ENCODE measurements at regions not wholly inside any gene's neighbourhood (a gene's known extent, or its start where the extent isn't known, plus 50 kb on each side); places are given as distances from the start of the nearest gene placed in this dataset.

DNA sequence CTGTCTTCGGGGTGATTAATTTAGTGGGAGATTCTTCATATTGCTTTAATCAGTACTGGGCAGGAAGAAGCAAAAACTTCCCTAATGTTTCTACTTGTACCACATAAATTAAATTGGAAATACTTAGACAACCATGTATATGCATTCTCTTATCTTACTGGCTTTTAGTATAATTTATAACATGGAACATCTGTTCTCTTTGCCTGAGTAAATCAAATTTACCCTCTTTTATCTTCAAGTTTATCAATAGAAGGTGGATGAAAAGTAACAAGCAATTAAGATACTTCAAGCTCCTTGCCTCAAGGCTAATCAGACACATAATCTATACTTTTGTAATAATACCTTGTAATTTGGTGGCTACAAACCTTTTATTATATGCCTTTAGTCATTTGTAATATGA, 274.4 kb upstream of the ARX start:
- no peak for DNase-seq (ENCODE audit: low spot score)
- Mint-ChIP-seq H3K27ac (no peak overlapping the region), H3K9me3 (no peaks in the 10 kb centered on the region), H3K4me1 (ENCODE audit: low read depth) (no peaks in the 10 kb centered on the region), H3K36me3 (ENCODE audit: low read depth) (no peaks in the 10 kb centered on the region), H3K4me3 (no peak overlapping the region), H3K27me3 (ENCODE audit: low read depth) (no peaks in the 10 kb centered on the region)

GRCh38 chrX:25288676-25289075, 272.9 kb upstream of the ARX start:
- Mint-ChIP-seq H3K27me3 (ENCODE audit: low read depth) (no peaks in the 10 kb centered on the region), H3K9me3 (no peaks in the 10 kb centered on the region), H3K27ac (no peak overlapping the region), H3K4me1 (ENCODE audit: low read depth) (no peaks in the 10 kb centered on the region), H3K4me3 (no peak overlapping the region), H3K36me3 (ENCODE audit: low read depth) (no peaks in the 10 kb centered on the region)
- DNase-seq (ENCODE audit: low spot score) = no peak

GRCh38 chrX:25287521-25287920, 271.8 kb upstream of the ARX start:
- H3K9me3 Mint-ChIP-seq = no peaks in the 10 kb centered on the region
- no peak for DNase-seq (ENCODE audit: low spot score)
- no peaks in the 10 kb centered on the region for H3K27me3 Mint-ChIP-seq (ENCODE audit: low read depth)
- H3K4me1 Mint-ChIP-seq (ENCODE audit: low read depth) = no peaks in the 10 kb centered on the region
- no peak overlapping the region for H3K4me3 Mint-ChIP-seq
- H3K36me3 Mint-ChIP-seq (ENCODE audit: low read depth) = no peaks in the 10 kb centered on the region
- H3K27ac Mint-ChIP-seq = no peak overlapping the region

- no peaks in the 10 kb centered on the region for H3K4me1 Mint-ChIP-seq (ENCODE audit: low read depth)
- no peak for DNase-seq (ENCODE audit: low spot score)
- H3K9me3 Mint-ChIP-seq = no peaks in the 10 kb centered on the region
- no peaks in the 10 kb centered on the region for H3K27me3 Mint-ChIP-seq (ENCODE audit: low read depth)
- H3K27ac Mint-ChIP-seq = no peak overlapping the region
- H3K4me3 Mint-ChIP-seq = no peak overlapping the region
- no peaks in the 10 kb centered on the region for H3K36me3 Mint-ChIP-seq (ENCODE audit: low read depth)
These were observed 269.8 kb upstream of the ARX start for GRCh38 chrX:25285598-25285997.

- Mint-ChIP-seq H3K4me3 (no peak overlapping the region), H3K27me3 (ENCODE audit: low read depth) (no peaks in the 10 kb centered on the region), H3K9me3 (no peaks in the 10 kb centered on the region), H3K4me1 (ENCODE audit: low read depth) (no peaks in the 10 kb centered on the region), H3K27ac (no peak overlapping the region), H3K36me3 (ENCODE audit: low read depth) (no peaks in the 10 kb centered on the region)
- no peak for DNase-seq (ENCODE audit: low spot score)
These were observed 263.7 kb upstream of the ARX start for GRCh38 chrX:25279510-25279909.

DNA sequence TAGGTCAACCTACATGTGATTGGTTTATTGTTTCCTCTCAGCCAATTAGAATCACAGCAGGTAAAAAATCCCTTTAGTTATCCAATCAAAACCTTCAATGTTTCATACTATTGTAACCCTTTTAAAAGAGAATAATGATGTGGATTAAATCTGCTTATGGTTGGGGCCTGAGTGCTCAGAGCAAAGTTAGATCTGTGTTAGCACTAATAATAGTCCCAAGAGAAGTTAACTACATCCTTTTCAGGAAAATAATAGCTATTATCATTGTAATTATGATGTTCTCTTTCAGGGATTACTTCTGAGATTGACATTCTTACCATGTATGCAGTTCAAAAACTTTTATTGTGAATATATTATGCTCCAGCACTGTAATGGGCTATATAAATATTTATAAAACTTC, 262.6 kb upstream of the ARX start:
- H3K27ac Mint-ChIP-seq = no peak overlapping the region
- no peak for DNase-seq (ENCODE audit: low spot score)
- H3K27me3 Mint-ChIP-seq (ENCODE audit: low read depth) = no peaks in the 10 kb centered on the region
- H3K36me3 Mint-ChIP-seq (ENCODE audit: low read depth) = no peaks in the 10 kb centered on the region
- no peak overlapping the region for H3K4me3 Mint-ChIP-seq
- H3K9me3 Mint-ChIP-seq = no peaks in the 10 kb centered on the region
- H3K4me1 Mint-ChIP-seq (ENCODE audit: low read depth) = no peaks in the 10 kb centered on the region

GRCh38 chrX:25277574-25277973, 261.8 kb upstream of the ARX start:
- Mint-ChIP-seq H3K27ac (no peak overlapping the region), H3K4me3 (no peak overlapping the region)
- DNase-seq (ENCODE audit: low spot score) = no peak

GRCh38 chrX:25275159-25275558, 259.4 kb upstream of the ARX start:
- Mint-ChIP-seq H3K27ac (no peak overlapping the region), H3K36me3 (ENCODE audit: low read depth) (no peaks in the 10 kb centered on the region), H3K9me3 (no peaks in the 10 kb centered on the region), H3K27me3 (ENCODE audit: low read depth) (no peaks in the 10 kb centered on the region), H3K4me3 (no peak overlapping the region), H3K4me1 (ENCODE audit: low read depth) (no peaks in the 10 kb centered on the region)
- no peak for DNase-seq (ENCODE audit: low spot score)

More at GRCh38 chrX:25277574-25277973, 261.8 kb upstream of the ARX start:
- H3K36me3 Mint-ChIP-seq (ENCODE audit: low read depth) = no peaks in the 10 kb centered on the region
- H3K4me1 Mint-ChIP-seq (ENCODE audit: low read depth) = no peaks in the 10 kb centered on the region
- H3K27me3 Mint-ChIP-seq (ENCODE audit: low read depth) = no peaks in the 10 kb centered on the region
- H3K9me3 Mint-ChIP-seq = no peaks in the 10 kb centered on the region

GRCh38 chrX:25241461-25241860, 225.7 kb upstream of the ARX start:
- Mint-ChIP-seq H3K4me1 (ENCODE audit: low read depth) (no peaks in the 10 kb centered on the region), H3K36me3 (ENCODE audit: low read depth) (no peaks in the 10 kb centered on the region)
- DNase-seq (ENCODE audit: low spot score) = no peak

DNA sequence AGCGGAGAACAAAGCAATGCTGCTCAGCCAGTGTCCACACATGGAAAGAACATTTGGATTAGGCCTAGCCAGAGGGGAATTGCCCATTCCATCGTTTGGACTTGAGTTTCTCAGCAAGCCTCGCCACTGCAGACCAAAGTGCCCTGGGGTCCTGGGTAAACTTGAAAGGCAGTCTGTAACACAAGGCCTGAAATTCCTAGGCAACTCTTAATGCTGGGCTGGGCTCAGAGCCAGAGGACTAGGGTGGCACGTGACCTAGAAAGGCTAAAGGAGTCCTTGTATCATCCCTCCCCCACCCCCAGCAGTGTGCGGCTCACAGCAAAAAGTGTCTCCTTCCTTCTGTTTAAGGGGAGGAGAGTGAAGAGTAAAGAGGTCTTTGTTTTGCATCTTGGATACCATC, 210.4 kb upstream of the ARX start:
- H3K36me3 Mint-ChIP-seq (ENCODE audit: low read depth) = no peaks in the 10 kb centered on the region
- no peaks in the 10 kb centered on the region for H3K27me3 Mint-ChIP-seq (ENCODE audit: low read depth)
- no peaks in the 10 kb centered on the region for H3K4me1 Mint-ChIP-seq (ENCODE audit: low read depth)
- H3K27ac Mint-ChIP-seq = no peak overlapping the region
- no peak overlapping the region for H3K4me3 Mint-ChIP-seq
- no peaks in the 10 kb centered on the region for H3K9me3 Mint-ChIP-seq
- no peak for DNase-seq (ENCODE audit: low spot score)

More at GRCh38 chrX:25241461-25241860, 225.7 kb upstream of the ARX start:
- Mint-ChIP-seq H3K4me3 (no peak overlapping the region), H3K9me3 (no peaks in the 10 kb centered on the region), H3K27ac (no peak overlapping the region), H3K27me3 (ENCODE audit: low read depth) (no peaks in the 10 kb centered on the region)

GRCh38 chrX:25219480-25219879, 203.7 kb upstream of the ARX start:
- Mint-ChIP-seq H3K27me3 (ENCODE audit: low read depth) (no peaks in the 10 kb centered on the region), H3K36me3 (ENCODE audit: low read depth) (no peaks in the 10 kb centered on the region), H3K4me3 (no peak overlapping the region), H3K9me3 (no peaks in the 10 kb centered on the region), H3K27ac (no peak overlapping the region), H3K4me1 (ENCODE audit: low read depth) (no peaks in the 10 kb centered on the region)
- DNase-seq (ENCODE audit: low spot score) = no peak

DNA sequence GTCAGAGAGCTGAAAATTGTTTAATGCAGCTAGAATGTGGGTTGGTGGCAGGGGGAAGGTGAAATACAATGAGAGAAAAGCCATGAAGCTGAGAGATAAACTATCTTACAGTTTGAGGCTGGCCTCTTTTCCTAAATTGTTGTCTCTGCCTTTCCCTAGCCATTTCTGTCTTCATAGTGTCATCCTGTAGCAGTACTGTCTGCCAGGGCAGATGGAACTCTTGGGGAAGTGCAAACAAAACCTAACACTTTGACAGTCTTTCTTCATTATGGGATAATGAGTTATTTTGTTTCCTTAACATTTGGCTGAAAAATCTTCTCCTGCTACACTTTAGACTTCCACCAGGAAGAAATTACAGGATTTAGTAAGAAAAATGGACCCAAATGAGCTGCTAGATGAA, 197.8 kb upstream of the ARX start:
- no peak for DNase-seq (ENCODE audit: low spot score)
- Mint-ChIP-seq H3K4me1 (ENCODE audit: low read depth) (no peaks in the 10 kb centered on the region), H3K36me3 (ENCODE audit: low read depth) (no peaks in the 10 kb centered on the region), H3K9me3 (no peaks in the 10 kb centered on the region), H3K4me3 (no peak overlapping the region), H3K27ac (no peak overlapping the region), H3K27me3 (ENCODE audit: low read depth) (no peaks in the 10 kb centered on the region)

- H3K4me3 Mint-ChIP-seq = no peak overlapping the region
- H3K27ac Mint-ChIP-seq = no peak overlapping the region
- no peaks in the 10 kb centered on the region for H3K27me3 Mint-ChIP-seq (ENCODE audit: low read depth)
- H3K4me1 Mint-ChIP-seq (ENCODE audit: low read depth) = no peaks in the 10 kb centered on the region
- H3K9me3 Mint-ChIP-seq = no peaks in the 10 kb centered on the region
- H3K36me3 Mint-ChIP-seq (ENCODE audit: low read depth) = no peaks in the 10 kb centered on the region
- no peak for DNase-seq (ENCODE audit: low spot score)
These were observed 192.2 kb upstream of the ARX start for GRCh38 chrX:25207803-25208475.

- Mint-ChIP-seq H3K27ac (no peak overlapping the region), H3K4me1 (ENCODE audit: low read depth) (no peaks in the 10 kb centered on the region), H3K27me3 (ENCODE audit: low read depth) (no peaks in the 10 kb centered on the region), H3K9me3 (no peaks in the 10 kb centered on the region), H3K36me3 (ENCODE audit: low read depth) (no peaks in the 10 kb centered on the region), H3K4me3 (no peak overlapping the region)
- DNase-seq (ENCODE audit: low spot score) = no peak
These were observed 191.0 kb upstream of the ARX start for GRCh38 chrX:25206778-25207177.

GRCh38 chrX:25204182-25204581, 188.4 kb upstream of the ARX start:
- Mint-ChIP-seq H3K9me3 (no peaks in the 10 kb centered on the region), H3K27me3 (ENCODE audit: low read depth) (no peaks in the 10 kb centered on the region), H3K4me3 (no peak overlapping the region), H3K36me3 (ENCODE audit: low read depth) (no peaks in the 10 kb centered on the region), H3K4me1 (ENCODE audit: low read depth) (no peaks in the 10 kb centered on the region), H3K27ac (no peak overlapping the region)
- DNase-seq (ENCODE audit: low spot score) = no peak

Data from T-helper 2 cell treated with Interferon-gamma antibody and Interleukin-4, amounts not matched to agents 5 μg/mL and 100 μg/mL, for 36 hours (primary cell).